A673 (cell line): ENCODE measurements at regions not wholly inside any gene's neighbourhood (a gene's known extent, or its start where the extent isn't known, plus 50 kb on each side); places are given as distances from the start of the nearest gene placed in this dataset.

Source experiments
- BruUV-seq: library from RNA; stranded (reverse); fragments of 400-500 nt; replicated peaks from 2 replicates; lab custom pipeline; 2021; lab: Mats Ljungman, UMichigan
- CTCF ChIA-PET: fragments of 300-600 bp; sonication (Branson Sonifier 250); formaldehyde crosslinking; loops from one replicate; lab custom pipeline; 2022; ENCODE audit warnings: antibody characterized with exemption; lab: Charles Lee
- POLR2A ChIA-PET: fragments of 300-600 bp; sonication (Branson Sonifier 250); formaldehyde crosslinking; loops from one replicate; lab custom pipeline; 2022; ENCODE audit warnings: antibody characterized with exemption; ENCODE audit not compliant: low non-redundant PET; lab: Charles Lee
- DNase-seq: peaks from one replicate; pipeline ENCODE4 v3.0.0-alpha.2; 2015; ENCODE audit warnings: low spot score
- H3K27ac ChIP-seq: fragments of 200-600 bp; sonication (generic); 2 replicates; pipeline ENCODE4 v1.5.1; 2016; ENCODE audit warnings: mixed run types, low read depth, mild to moderate bottlenecking, mixed read lengths, antibody characterized with exemption, low read length; ENCODE audit not compliant: poor library complexity, severe bottlenecking
- H3K27me3 ChIP-seq: fragments of 200-600 bp; sonication (generic); replicated peaks from 2 replicates; pipeline ENCODE4 v1.6.1; 2017; ENCODE audit warnings: mixed run types, low read depth, mild to moderate bottlenecking, mixed read lengths, antibody characterized with exemption, low read length; ENCODE audit not compliant: insufficient read depth, poor library complexity
- H3K36me3 ChIP-seq: fragments of 200-600 bp; sonication (generic); 2 replicates; pipeline ENCODE4 v1.6.1; 2016; ENCODE audit warnings: mixed run types, mild to moderate bottlenecking, mixed read lengths, antibody characterized with exemption, low read length; ENCODE audit not compliant: insufficient read depth, poor library complexity, severe bottlenecking
- H3K4me1 ChIP-seq: fragments of 200-600 bp; sonication (generic); 2 replicates; pipeline ENCODE4 v1.6.1; 2017; ENCODE audit warnings: mixed run types, mild to moderate bottlenecking, mixed read lengths, antibody characterized with exemption, low read length; ENCODE audit not compliant: insufficient read depth, poor library complexity, severe bottlenecking
- H3K4me3 ChIP-seq: fragments of 200-600 bp; sonication (generic); 2 replicates; pipeline ENCODE4 v1.5.1; 2016; ENCODE audit warnings: low read depth, mixed run types, mild to moderate bottlenecking, mixed read lengths, low read length; ENCODE audit not compliant: poor library complexity, severe bottlenecking
- H3K9me3 ChIP-seq: fragments of 200-600 bp; sonication (generic); 2 replicates; pipeline ENCODE4 v1.6.1; 2016; ENCODE audit warnings: mixed run types, low read depth, mild to moderate bottlenecking, mixed read lengths, antibody characterized with exemption, low read length; ENCODE audit not compliant: poor library complexity, severe bottlenecking
- CTCF ChIP-seq: fragments of 300-800, 200-600 bp; sonication (generic); conservative IDR thresholded peaks from 2 replicates; pipeline ENCODE4 v1.5.1; 2017; ENCODE audit warnings: low read depth, mild to moderate bottlenecking, antibody characterized with exemption, low read length, moderate library complexity, mixed read lengths
- EZH2 ChIP-seq: fragments of 200-600 bp; sonication (generic); IDR thresholded peaks from 2 replicates; pipeline ENCODE4 v1.6.1; 2017; ENCODE audit warnings: borderline replicate concordance, low read depth, mild to moderate bottlenecking, mixed read lengths, antibody characterized with exemption, low read length; ENCODE audit not compliant: poor library complexity, severe bottlenecking
- intact Hi-C: fragments of 100-400 bp; cut with micrococcal nuclease; formaldehyde crosslinking; loops from one replicate; pipeline ENCODE4 v1.10.0; 2022; ENCODE audit not compliant: unreplicated experiment

GRCh38 chr2:13745330-13745729, 887.2 kb upstream of the LRATD1 start:
- no peak overlapping the region for H3K27ac ChIP-seq
- intact Hi-C loops = no loop called here
- H3K9me3 ChIP-seq = no peaks in the 10 kb centered on the region
- DNase-seq = no peak
- no TSS peak for BruUV-seq
- ChIA-PET CTCF (no interaction called here), POLR2A (no interaction called here)
- no peaks in the 10 kb centered on the region for H3K4me1 ChIP-seq
- no peaks in the 10 kb centered on the region for H3K27me3 ChIP-seq
- TF ChIP-seq CTCF (no peak), EZH2 (no peak)
- no peak overlapping the region for H3K4me3 ChIP-seq
- no peaks in the 10 kb centered on the region for H3K36me3 ChIP-seq

GRCh38 chr2:13751955-13752354, 880.6 kb upstream of the LRATD1 start:
- no peak overlapping the region for H3K4me3 ChIP-seq
- CTCF ChIA-PET = no interaction called here
- POLR2A ChIA-PET = no interaction called here
- H3K4me1 ChIP-seq = no peaks in the 10 kb centered on the region
- intact Hi-C loops = no loop called here
- no peaks in the 10 kb centered on the region for H3K36me3 ChIP-seq
- TF ChIP-seq CTCF (no peak), EZH2 (no peak)
- no peak for DNase-seq
- H3K9me3 ChIP-seq = no peaks in the 10 kb centered on the region
- no peaks in the 10 kb centered on the region for H3K27me3 ChIP-seq
- no peak overlapping the region for H3K27ac ChIP-seq
- BruUV-seq = no TSS peak

GRCh38 chr2:13758412-13758811, 874.1 kb upstream of the LRATD1 start:
- ChIA-PET CTCF (no interaction called here), POLR2A (no interaction called here)
- H3K27me3 ChIP-seq = peaks cover 14% of the 10 kb centered on the region
- intact Hi-C loops = no loop called here
- DNase-seq = no peak
- BruUV-seq = no TSS peak
- H3K36me3 ChIP-seq = no peaks in the 10 kb centered on the region
- no peaks in the 10 kb centered on the region for H3K9me3 ChIP-seq
- TF ChIP-seq EZH2 (no peak), CTCF (no peak)
- H3K27ac ChIP-seq = no peak overlapping the region
- H3K4me3 ChIP-seq = no peak overlapping the region
- no peaks in the 10 kb centered on the region for H3K4me1 ChIP-seq
